MM.1S (cell line): ENCODE measurements at regions not wholly inside any gene's neighbourhood (a gene's known extent, or its start where the extent isn't known, plus 50 kb on each side); places are given as distances from the start of the nearest gene placed in this dataset.

Source experiments
- DNase-seq: peaks from one replicate; pipeline ENCODE4 v3.0.0-alpha.2; 2015
- H2AFZ ChIP-seq: fragments of 300-600 bp; sonication (generic); 2 replicates; pipeline ENCODE4 v1.6.0; 2016; ENCODE audit warnings: antibody characterized with exemption, low read length
- H3F3A ChIP-seq: fragments of 300-600 bp; sonication (generic); 2 replicates; pipeline ENCODE4 v1.6.1; 2016; ENCODE audit warnings: mild to moderate bottlenecking, antibody characterized with exemption, low read length, moderate library complexity, mixed read lengths; ENCODE audit not compliant: insufficient read depth
- H3K27ac ChIP-seq: fragments of 300-600 bp; sonication (generic); 2 replicates; pipeline ENCODE4 v1.5.1; 2016; ENCODE audit warnings: mild to moderate bottlenecking, low read length
- H3K27me3 ChIP-seq: fragments of 300-600 bp; sonication (generic); replicated peaks from 2 replicates; pipeline ENCODE4 v1.6.0; 2016; ENCODE audit warnings: low read length; ENCODE audit not compliant: insufficient read depth
- H3K36me3 ChIP-seq: fragments of 300-600 bp; sonication (generic); replicated peaks from 2 replicates; pipeline ENCODE4 v1.6.1; 2016; ENCODE audit warnings: mild to moderate bottlenecking, low read length, mixed read lengths; ENCODE audit not compliant: insufficient read depth
- H3K4me1 ChIP-seq: fragments of 300-600 bp; sonication (generic); 2 replicates; pipeline ENCODE4 v1.6.1; 2016; ENCODE audit warnings: low read length, mixed read lengths
- H3K4me2 ChIP-seq: fragments of 300-600 bp; sonication (generic); 2 replicates; pipeline ENCODE4 v1.6.0; 2016; ENCODE audit warnings: low read depth, low read length
- H3K4me3 ChIP-seq: fragments of 300-600 bp; sonication (generic); 2 replicates; pipeline ENCODE4 v1.5.1; 2016; ENCODE audit warnings: low read length, mixed read lengths
- H3K79me2 ChIP-seq: fragments of 300-600 bp; sonication (generic); 2 replicates; pipeline ENCODE4 v1.6.1; 2016; ENCODE audit warnings: mixed run types, low read length, mixed read lengths
- H3K9ac ChIP-seq: fragments of 300-600 bp; sonication (generic); 2 replicates; pipeline ENCODE4 v1.6.1; 2016; ENCODE audit warnings: low read length, mixed read lengths
- H3K9me2 ChIP-seq: fragments of 300-600 bp; sonication (generic); replicated peaks from 2 replicates; pipeline ENCODE4 v1.6.1; 2016; ENCODE audit warnings: mild to moderate bottlenecking, low read length, mixed read lengths; ENCODE audit not compliant: insufficient read depth
- H3K9me3 ChIP-seq: fragments of 300-600 bp; sonication (generic); replicated peaks from 2 replicates; pipeline ENCODE4 v1.6.1; 2016; ENCODE audit warnings: mild to moderate bottlenecking, low read length, mixed read lengths; ENCODE audit not compliant: insufficient read depth
- H4K20me1 ChIP-seq: fragments of 300-600 bp; sonication (generic); 2 replicates; pipeline ENCODE4 v1.6.1; 2016; ENCODE audit warnings: mild to moderate bottlenecking, low read length, moderate library complexity, mixed read lengths; ENCODE audit not compliant: insufficient read depth
- EZH2 ChIP-seq: fragments of 300-600 bp; sonication (generic); optimal IDR thresholded peaks from 2 replicates; pipeline ENCODE3; 2017; ENCODE audit warnings: low read depth, mild to moderate bottlenecking, antibody characterized with exemption, low read length, mixed read lengths
- EZH2phosphoT487 ChIP-seq: fragments of 300-600 bp; sonication (generic); IDR thresholded peaks from 2 replicates; pipeline ENCODE4 v1.6.1; 2018; ENCODE audit warnings: antibody characterized with exemption, low read length
- TF ChIP-seq, protein P1 (sequence below): fragments of 300-600 bp; sonication (generic); IDR thresholded peaks from 2 replicates; pipeline ENCODE4 v1.5.1; 2016; ENCODE audit warnings: antibody characterized with exemption, low read length, mixed read lengths

DNA sequence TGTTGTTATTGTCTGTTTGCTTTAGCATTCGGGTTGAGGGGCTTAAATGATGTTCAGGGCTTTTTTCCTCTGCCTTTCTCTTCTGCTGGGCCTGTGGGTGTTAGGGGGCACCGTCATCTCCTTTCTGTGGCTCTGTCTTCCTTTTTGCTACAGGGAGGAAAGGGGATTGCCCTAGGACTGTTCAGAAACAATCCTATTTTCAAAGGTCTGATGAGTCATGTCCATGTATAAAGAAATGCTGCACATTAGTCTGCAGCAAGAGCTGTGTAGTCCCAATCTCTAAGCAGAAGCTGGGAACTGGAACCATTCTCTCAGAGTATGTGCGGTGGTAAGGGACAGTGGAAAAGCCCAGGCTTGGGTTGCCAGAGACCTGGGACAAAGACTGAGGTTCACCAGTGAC, 462.3 kb downstream of the OMA1 start:
- H2AFZ ChIP-seq = no peak overlapping the region
- H3K9me2 ChIP-seq = no peaks in the 10 kb centered on the region
- no peak for DNase-seq
- no peak overlapping the region for H3K4me2 ChIP-seq
- no peaks in the 10 kb centered on the region for H3K4me1 ChIP-seq
- H3K27me3 ChIP-seq = no peaks in the 10 kb centered on the region
- no peak overlapping the region for H3K4me3 ChIP-seq
- no peaks in the 10 kb centered on the region for H4K20me1 ChIP-seq
- TF ChIP-seq, protein P1, sequence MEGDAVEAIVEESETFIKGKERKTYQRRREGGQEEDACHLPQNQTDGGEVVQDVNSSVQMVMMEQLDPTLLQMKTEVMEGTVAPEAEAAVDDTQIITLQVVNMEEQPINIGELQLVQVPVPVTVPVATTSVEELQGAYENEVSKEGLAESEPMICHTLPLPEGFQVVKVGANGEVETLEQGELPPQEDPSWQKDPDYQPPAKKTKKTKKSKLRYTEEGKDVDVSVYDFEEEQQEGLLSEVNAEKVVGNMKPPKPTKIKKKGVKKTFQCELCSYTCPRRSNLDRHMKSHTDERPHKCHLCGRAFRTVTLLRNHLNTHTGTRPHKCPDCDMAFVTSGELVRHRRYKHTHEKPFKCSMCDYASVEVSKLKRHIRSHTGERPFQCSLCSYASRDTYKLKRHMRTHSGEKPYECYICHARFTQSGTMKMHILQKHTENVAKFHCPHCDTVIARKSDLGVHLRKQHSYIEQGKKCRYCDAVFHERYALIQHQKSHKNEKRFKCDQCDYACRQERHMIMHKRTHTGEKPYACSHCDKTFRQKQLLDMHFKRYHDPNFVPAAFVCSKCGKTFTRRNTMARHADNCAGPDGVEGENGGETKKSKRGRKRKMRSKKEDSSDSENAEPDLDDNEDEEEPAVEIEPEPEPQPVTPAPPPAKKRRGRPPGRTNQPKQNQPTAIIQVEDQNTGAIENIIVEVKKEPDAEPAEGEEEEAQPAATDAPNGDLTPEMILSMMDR = no peak
- no peak for TF ChIP-seq EZH2
- TF ChIP-seq EZH2phosphoT487 = no peak
- H3K27ac ChIP-seq = no peak overlapping the region
- no peaks in the 10 kb centered on the region for H3K9me3 ChIP-seq
- no peaks in the 10 kb centered on the region for H3F3A ChIP-seq
- H3K79me2 ChIP-seq = no peaks in the 10 kb centered on the region
- no peaks in the 10 kb centered on the region for H3K36me3 ChIP-seq
- no peak overlapping the region for H3K9ac ChIP-seq

DNA sequence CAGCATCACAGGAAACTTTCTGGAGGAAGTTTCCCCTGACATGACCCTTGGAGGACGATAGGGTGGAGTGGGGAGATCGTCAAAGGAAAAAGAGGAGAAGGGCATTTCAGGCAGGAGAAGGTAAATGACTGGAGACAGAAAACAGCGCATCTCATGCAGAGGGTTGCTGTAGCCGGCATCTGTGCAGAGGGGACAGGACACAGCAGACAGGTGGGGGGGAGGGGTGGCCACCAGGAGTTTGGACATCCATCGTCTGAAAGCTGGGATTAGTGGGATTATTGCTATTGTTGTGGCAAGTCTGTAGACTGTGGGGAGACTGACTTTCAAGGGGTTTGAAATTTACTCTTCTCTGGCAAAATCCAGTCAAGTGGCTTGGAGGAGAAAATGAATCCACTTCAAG, 463.9 kb downstream of the OMA1 start:
- DNase-seq = no peak
- no peak overlapping the region for H3K4me3 ChIP-seq
- no peaks in the 10 kb centered on the region for H3K27me3 ChIP-seq
- no peak overlapping the region for H3K4me2 ChIP-seq
- no peaks in the 10 kb centered on the region for H3K36me3 ChIP-seq
- H3K79me2 ChIP-seq = no peaks in the 10 kb centered on the region
- no peaks in the 10 kb centered on the region for H3K9me2 ChIP-seq
- no peak overlapping the region for H3K27ac ChIP-seq
- no peaks in the 10 kb centered on the region for H3F3A ChIP-seq
- no peaks in the 10 kb centered on the region for H4K20me1 ChIP-seq
- TF ChIP-seq EZH2phosphoT487 = no peak
- TF ChIP-seq EZH2 = no peak
- TF ChIP-seq, protein P1 = no peak
- no peak overlapping the region for H3K9ac ChIP-seq
- H3K9me3 ChIP-seq = no peaks in the 10 kb centered on the region
- no peaks in the 10 kb centered on the region for H3K4me1 ChIP-seq
- no peak overlapping the region for H2AFZ ChIP-seq

DNA sequence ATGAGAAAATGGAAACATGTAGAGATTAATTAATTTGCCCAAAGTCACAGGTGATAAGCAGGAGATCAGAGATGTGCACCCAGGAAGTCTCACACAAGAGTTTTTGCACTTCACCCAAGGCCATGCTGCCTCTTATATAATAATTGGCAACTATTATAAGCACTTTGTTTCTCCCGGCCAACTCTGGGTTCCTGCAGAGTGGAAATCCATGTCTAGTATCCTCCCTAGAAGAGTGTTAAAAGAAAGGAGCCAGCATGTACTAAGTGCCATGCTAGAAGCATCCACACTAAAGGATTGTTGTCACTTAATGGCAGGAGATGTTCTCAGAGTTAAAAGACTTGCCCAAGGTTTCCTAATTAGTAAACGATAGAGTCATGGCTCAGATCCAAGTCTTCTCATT, 470.3 kb downstream of the OMA1 start:
- Histone ChIP-seq H3K4me3 (no peak overlapping the region), H3K9me2 (no peaks in the 10 kb centered on the region), H3K79me2 (no peaks in the 10 kb centered on the region), H3K4me1 (no peaks in the 10 kb centered on the region), H3K9ac (no peak overlapping the region), H3K27me3 (no peaks in the 10 kb centered on the region), H3K36me3 (no peaks in the 10 kb centered on the region), H4K20me1 (no peaks in the 10 kb centered on the region), H3K27ac (no peak overlapping the region), H3K4me2 (no peak overlapping the region), H2AFZ (no peak overlapping the region), H3K9me3 (no peaks in the 10 kb centered on the region), H3F3A (no peaks in the 10 kb centered on the region)
- TF ChIP-seq EZH2 (no peak), EZH2phosphoT487 (no peak)
- TF ChIP-seq, protein P1 = no peak
- no peak for DNase-seq

DNA sequence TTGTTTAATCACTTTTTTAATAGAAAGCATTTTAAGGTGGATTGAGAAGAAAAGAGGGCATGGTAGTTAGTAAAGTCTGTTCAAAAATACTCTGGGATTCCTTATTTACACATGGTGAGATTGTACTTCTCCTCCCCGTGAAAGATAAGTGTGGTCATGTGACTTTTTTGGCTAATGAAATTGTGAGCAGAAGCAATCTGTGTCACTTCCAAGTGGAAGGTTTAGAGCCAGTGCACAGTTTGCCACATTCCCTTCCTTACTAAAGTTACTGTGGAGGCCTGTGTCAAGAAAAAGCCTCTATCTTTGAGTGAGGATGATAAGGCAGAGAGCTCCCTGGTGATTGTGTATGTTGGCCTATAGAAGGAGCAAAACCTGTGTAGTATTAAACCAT, 471.3 kb downstream of the OMA1 start:
- Histone ChIP-seq H3K9ac (no peak overlapping the region), H3F3A (no peaks in the 10 kb centered on the region), H3K9me3 (no peaks in the 10 kb centered on the region), H3K4me1 (no peaks in the 10 kb centered on the region), H3K27ac (no peak overlapping the region), H3K4me2 (no peak overlapping the region), H3K36me3 (no peaks in the 10 kb centered on the region), H3K79me2 (no peaks in the 10 kb centered on the region), H3K9me2 (no peaks in the 10 kb centered on the region), H3K4me3 (no peak overlapping the region), H4K20me1 (no peaks in the 10 kb centered on the region), H2AFZ (no peak overlapping the region), H3K27me3 (no peaks in the 10 kb centered on the region)
- TF ChIP-seq EZH2 = no peak
- TF ChIP-seq, protein P1 = no peak
- TF ChIP-seq EZH2phosphoT487 = no peak
- no peak for DNase-seq
